Endodermal cell (in vitro differentiated cells): ENCODE measurements at regions not wholly inside any gene's neighbourhood (a gene's known extent, or its start where the extent isn't known, plus 50 kb on each side); places are given as distances from the start of the nearest gene placed in this dataset.

Experiments used
- DNase-seq: peaks from one replicate; pipeline ENCODE4 v3.0.0-alpha.2; 2017
- H3K27ac ChIP-seq: 2 replicates; pipeline ENCODE4 v1.5.1; 2013; ENCODE audit warnings: mild to moderate bottlenecking, low read depth, low read length, moderate library complexity
- H3K27me3 ChIP-seq: 2 replicates; pipeline ENCODE4 v1.6.1; 2013; ENCODE audit warnings: mild to moderate bottlenecking, low read length, moderate library complexity; ENCODE audit not compliant: insufficient read depth, control insufficient read depth, poor library complexity, severe bottlenecking
- H3K36me3 ChIP-seq: 2 replicates; pipeline ENCODE4 v1.7.0; 2013; ENCODE audit warnings: mild to moderate bottlenecking, low read length, moderate library complexity; ENCODE audit not compliant: control insufficient read depth, insufficient read depth
- H3K4me1 ChIP-seq: one replicate; pipeline ENCODE4 v1.7.0; 2013; ENCODE audit warnings: low read length; ENCODE audit not compliant: control insufficient read depth, insufficient read depth
- H3K4me3 ChIP-seq: 2 replicates; pipeline ENCODE4 v1.5.1; 2013; ENCODE audit warnings: mild to moderate bottlenecking, low read length, moderate library complexity
- H3K9ac ChIP-seq: 2 replicates; pipeline ENCODE4 v1.6.1; 2013; ENCODE audit warnings: mild to moderate bottlenecking, low read length, moderate library complexity; ENCODE audit not compliant: poor library complexity, severe bottlenecking; ENCODE audit errors: extremely low read depth
- H3K9me3 ChIP-seq: 2 replicates; pipeline ENCODE4 v1.6.1; 2013; ENCODE audit warnings: mild to moderate bottlenecking, low read length, moderate library complexity; ENCODE audit not compliant: control insufficient read depth
- H3K27ac Mint-ChIP-seq: 2 replicates; pipeline ENCODE4 v1.8.0; 2020; ENCODE audit warnings: mixed read lengths
- H3K27me3 Mint-ChIP-seq: 2 replicates; pipeline ENCODE4 v1.8.0; 2021; ENCODE audit warnings: mild to moderate bottlenecking, mixed read lengths; ENCODE audit not compliant: insufficient read depth
- H3K36me3 Mint-ChIP-seq: 2 replicates; pipeline ENCODE4 v1.8.0; 2020; ENCODE audit warnings: low read depth, mixed read lengths
- H3K4me1 Mint-ChIP-seq: 2 replicates; pipeline ENCODE4 v1.8.0; 2020; ENCODE audit warnings: mixed read lengths
- H3K4me3 Mint-ChIP-seq: 2 replicates; pipeline ENCODE4 v1.8.0; 2020; ENCODE audit warnings: mild to moderate bottlenecking, moderate library complexity, mixed read lengths
- H3K9me3 Mint-ChIP-seq: 2 replicates; pipeline ENCODE4 v1.8.0; 2020; ENCODE audit warnings: mild to moderate bottlenecking, mixed read lengths
- WGBS, 2 experiments: methylation state at CpG; one replicate each; pipeline versions ENCODE4 v1.1.5 to v1.1.7; 2013; ENCODE audit warnings: missing lambda C conversion rate in 2 of 2, mixed read lengths in 1 of 2; ENCODE audit not compliant: insufficient coverage in 1 of 2, insufficient read length in 1 of 2; 5-methylcytosine and 5-hydroxymethylcytosine counted together
- TF ChIP-seq, protein P1 (sequence below): fragments of 200-600 bp; sonication (generic); conservative IDR thresholded peaks from 2 replicates; pipeline ENCODE4 v1.5.0; 2021; ENCODE audit warnings: antibody characterized with exemption, mild to moderate bottlenecking

DNA sequence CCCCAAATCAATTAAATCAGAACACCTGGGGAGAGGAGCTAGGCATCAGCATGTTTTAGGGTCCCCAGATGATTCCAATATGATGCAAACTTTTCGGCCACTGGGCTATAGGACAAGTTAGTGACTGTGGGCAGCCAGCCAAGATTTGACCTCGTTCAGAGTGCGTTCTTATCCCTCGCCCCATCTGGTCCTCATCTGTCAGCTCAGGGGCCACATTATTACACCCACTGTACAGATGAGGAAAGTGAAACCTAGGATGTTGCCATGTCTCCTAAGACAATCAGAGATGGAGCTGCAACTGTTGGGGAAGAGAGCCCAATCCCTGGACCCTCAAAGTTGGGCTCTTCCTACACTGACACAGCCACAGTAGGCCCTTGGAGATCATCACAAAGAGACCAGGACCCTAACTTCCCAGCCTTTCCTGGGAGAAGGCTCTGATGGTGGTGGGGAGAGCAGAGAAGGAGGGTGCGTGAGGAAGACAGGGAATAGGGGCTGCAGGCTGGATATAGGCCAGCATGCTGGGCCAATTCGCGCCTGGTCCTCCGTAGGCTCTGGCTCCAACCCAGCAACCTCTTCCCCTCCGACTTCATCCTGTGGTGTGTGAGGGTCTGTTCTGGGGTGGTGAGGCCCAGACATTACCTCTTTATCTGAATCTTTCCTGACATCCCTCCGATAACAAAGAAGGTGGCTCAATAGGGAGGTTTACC, 109.4 kb upstream of the ZMIZ1 start:
- TF ChIP-seq, protein P1, sequence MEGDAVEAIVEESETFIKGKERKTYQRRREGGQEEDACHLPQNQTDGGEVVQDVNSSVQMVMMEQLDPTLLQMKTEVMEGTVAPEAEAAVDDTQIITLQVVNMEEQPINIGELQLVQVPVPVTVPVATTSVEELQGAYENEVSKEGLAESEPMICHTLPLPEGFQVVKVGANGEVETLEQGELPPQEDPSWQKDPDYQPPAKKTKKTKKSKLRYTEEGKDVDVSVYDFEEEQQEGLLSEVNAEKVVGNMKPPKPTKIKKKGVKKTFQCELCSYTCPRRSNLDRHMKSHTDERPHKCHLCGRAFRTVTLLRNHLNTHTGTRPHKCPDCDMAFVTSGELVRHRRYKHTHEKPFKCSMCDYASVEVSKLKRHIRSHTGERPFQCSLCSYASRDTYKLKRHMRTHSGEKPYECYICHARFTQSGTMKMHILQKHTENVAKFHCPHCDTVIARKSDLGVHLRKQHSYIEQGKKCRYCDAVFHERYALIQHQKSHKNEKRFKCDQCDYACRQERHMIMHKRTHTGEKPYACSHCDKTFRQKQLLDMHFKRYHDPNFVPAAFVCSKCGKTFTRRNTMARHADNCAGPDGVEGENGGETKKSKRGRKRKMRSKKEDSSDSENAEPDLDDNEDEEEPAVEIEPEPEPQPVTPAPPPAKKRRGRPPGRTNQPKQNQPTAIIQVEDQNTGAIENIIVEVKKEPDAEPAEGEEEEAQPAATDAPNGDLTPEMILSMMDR, result no peak
- no peaks in the 10 kb centered on the region for H3K36me3 Mint-ChIP-seq
- H3K27ac ChIP-seq, result no peak overlapping the region
- 86 to 91% methylated on average over 5 to 7 of the region's 10 CpGs for WGBS, 2 experiments
- no peak overlapping the region for H3K9ac ChIP-seq
- H3K9me3 Mint-ChIP-seq, result no peaks in the 10 kb centered on the region
- no peak overlapping the region for H3K4me3 Mint-ChIP-seq
- H3K9me3 ChIP-seq, result no peaks in the 10 kb centered on the region
- no peak for DNase-seq
- H3K4me3 ChIP-seq, result no peak overlapping the region
- no peaks in the 10 kb centered on the region for H3K36me3 ChIP-seq
- peaks cover 13% of the 10 kb centered on the region for H3K4me1 ChIP-seq
- H3K27me3 Mint-ChIP-seq, result no peaks in the 10 kb centered on the region
- no peak overlapping the region for H3K27ac Mint-ChIP-seq
- H3K4me1 Mint-ChIP-seq, result peaks cover 33% of the 10 kb centered on the region
- H3K27me3 ChIP-seq, result no peaks in the 10 kb centered on the region

DNA sequence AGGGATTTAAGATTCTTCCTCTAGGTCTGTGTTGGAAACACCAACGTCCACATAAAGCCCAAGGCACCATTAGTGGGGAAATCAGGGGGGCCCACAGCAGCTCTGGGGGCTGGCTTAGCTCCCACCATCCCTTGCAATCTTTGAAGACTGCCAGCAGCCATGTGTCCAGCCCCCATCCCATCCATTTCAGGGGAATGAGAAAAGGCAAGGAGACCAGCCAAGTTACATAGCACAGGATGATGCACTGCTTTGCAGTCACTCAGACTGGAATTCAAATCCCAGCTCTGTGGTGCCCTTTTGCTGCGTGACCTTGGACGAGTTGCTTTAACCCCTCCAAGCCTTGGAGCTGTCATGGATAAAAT, 108.9 kb upstream of the ZMIZ1 start:
- Histone ChIP-seq H3K36me3 (no peaks in the 10 kb centered on the region), H3K27ac (no peak overlapping the region), H3K4me3 (no peak overlapping the region), H3K4me1 (peaks cover 16% of the 10 kb centered on the region), H3K27me3 (no peaks in the 10 kb centered on the region), H3K9me3 (no peaks in the 10 kb centered on the region), H3K9ac (no peak overlapping the region)
- no peak for DNase-seq
- H3K4me3 Mint-ChIP-seq, result no peak overlapping the region
- TF ChIP-seq, protein P1, result no peak
- no peaks in the 10 kb centered on the region for H3K36me3 Mint-ChIP-seq
- peaks cover 38% of the 10 kb centered on the region for H3K4me1 Mint-ChIP-seq
- H3K27me3 Mint-ChIP-seq, result no peaks in the 10 kb centered on the region
- no peak overlapping the region for H3K27ac Mint-ChIP-seq
- WGBS, 2 experiments, result 90 to 94% methylated on average over 3 of the region's 3 CpGs
- no peaks in the 10 kb centered on the region for H3K9me3 Mint-ChIP-seq

DNA sequence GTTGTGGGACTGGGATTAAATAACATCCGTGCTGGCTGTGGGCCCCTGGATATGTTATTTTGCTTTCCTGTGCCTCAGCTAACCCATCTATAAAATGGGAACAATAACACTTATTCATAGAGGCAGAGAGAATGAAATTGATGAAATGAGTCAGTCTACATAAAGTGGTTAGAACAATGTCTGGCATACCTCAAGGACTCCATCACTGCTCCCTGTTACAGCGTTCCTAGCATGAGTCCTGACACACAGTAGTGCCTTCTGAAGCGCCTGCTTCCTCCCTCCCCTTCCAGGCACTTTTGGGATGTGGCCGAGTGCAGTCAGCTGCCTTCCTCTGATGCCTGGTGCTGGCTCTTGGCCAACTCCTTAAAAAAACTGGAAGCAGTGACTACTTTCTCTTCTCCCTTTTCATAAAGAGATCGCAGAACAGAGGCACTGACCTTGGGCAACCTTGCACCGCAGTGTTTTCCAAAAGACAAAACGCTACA, 108.4 kb upstream of the ZMIZ1 start:
- Histone ChIP-seq H3K9ac (no peak overlapping the region), H3K36me3 (no peaks in the 10 kb centered on the region), H3K4me3 (no peak overlapping the region), H3K27me3 (no peaks in the 10 kb centered on the region), H3K27ac (no peak overlapping the region), H3K4me1 (peaks cover 16% of the 10 kb centered on the region), H3K9me3 (no peaks in the 10 kb centered on the region)
- H3K36me3 Mint-ChIP-seq, result no peaks in the 10 kb centered on the region
- WGBS, 2 experiments, result 94 to 95% methylated on average over 6 to 7 of the region's 7 CpGs
- TF ChIP-seq, protein P1, result no peak
- no peak overlapping the region for H3K4me3 Mint-ChIP-seq
- DNase-seq, result no peak
- no peak overlapping the region for H3K27ac Mint-ChIP-seq
- H3K9me3 Mint-ChIP-seq, result no peaks in the 10 kb centered on the region
- H3K27me3 Mint-ChIP-seq, result no peaks in the 10 kb centered on the region
- peaks cover 40% of the 10 kb centered on the region for H3K4me1 Mint-ChIP-seq
